HG03135 (cell line): ENCODE measurements at regions not wholly inside any gene's neighbourhood (a gene's known extent, or its start where the extent isn't known, plus 50 kb on each side); places are given as distances from the start of the nearest gene placed in this dataset.

Source experiments
- ATAC-seq: cut with Tn5 transposase; IDR thresholded peaks from one replicate; pipeline ENCODE4 v1.9.1; 2021; ENCODE audit warnings: mild to moderate bottlenecking, moderate library complexity; ENCODE audit not compliant: unreplicated experiment

GRCh38 chr4:164442180-164442579 is 311.8 kb upstream of the SMIM31 start:
- ATAC-seq = no peak

DNA sequence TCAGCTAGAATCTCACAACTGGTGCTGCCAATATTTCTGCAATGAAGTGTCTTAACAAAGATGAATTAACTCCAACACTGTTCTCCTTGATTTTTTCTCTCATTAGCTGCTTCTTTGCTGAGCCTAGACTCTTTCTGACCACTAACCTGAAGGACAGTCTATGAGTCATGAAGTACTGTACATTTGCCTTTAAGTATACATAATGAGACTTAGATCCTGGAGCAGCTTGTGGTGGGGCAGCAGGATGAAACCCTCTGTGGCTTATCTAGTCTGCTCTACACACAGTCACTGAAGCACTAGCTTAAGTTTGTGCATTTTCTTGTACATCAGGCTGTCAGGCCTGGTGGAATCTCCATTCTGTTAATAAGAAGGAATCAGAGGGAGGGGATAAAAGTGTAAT is 307.4 kb upstream of the SMIM31 start:
- no peak for ATAC-seq

DNA sequence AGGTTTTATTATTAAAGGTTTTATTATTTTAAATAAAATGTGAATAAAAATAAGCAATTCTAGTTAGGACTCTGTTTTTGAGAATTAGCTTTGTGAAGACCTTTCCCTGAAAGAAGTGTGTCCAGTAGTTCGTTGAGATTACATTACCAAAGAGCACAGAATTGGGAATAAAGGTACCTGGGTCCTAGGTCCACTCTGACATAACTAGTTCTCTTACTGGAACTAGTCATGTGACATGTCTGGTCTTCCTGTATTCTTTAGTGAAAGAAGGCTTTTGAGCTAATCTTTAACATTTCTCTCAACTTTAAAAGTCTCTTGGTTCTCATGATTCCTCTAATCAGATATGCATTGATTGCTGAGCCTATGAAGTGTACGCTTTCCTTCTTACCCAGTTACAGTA is 292.0 kb upstream of the SMIM31 start:
- ATAC-seq = no peak

GRCh38 chr4:164462471-164462870 is 291.5 kb upstream of the SMIM31 start:
- ATAC-seq = no peak

- ATAC-seq = no peak
Observed at GRCh38 chr4:164464313-164464712, 289.6 kb upstream of the SMIM31 start.

DNA sequence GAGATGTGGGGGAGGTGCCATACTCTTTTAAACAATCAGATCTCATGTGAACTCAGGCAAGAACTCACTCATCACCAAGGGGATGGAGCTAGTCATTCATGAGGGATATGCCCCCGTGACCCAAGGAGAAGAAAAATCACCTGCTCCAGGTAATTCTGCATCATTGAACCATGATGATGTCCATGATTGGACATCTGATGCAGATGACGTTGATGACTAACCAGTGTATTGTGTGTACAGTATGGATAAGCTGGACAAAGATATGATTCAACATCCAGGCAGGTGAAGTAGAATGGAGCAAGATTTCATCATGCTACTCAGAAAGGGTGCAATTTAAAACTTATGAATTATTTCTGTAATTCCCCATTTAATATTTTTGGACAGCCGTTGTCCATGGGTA is 286.4 kb upstream of the SMIM31 start:
- no peak for ATAC-seq

DNA sequence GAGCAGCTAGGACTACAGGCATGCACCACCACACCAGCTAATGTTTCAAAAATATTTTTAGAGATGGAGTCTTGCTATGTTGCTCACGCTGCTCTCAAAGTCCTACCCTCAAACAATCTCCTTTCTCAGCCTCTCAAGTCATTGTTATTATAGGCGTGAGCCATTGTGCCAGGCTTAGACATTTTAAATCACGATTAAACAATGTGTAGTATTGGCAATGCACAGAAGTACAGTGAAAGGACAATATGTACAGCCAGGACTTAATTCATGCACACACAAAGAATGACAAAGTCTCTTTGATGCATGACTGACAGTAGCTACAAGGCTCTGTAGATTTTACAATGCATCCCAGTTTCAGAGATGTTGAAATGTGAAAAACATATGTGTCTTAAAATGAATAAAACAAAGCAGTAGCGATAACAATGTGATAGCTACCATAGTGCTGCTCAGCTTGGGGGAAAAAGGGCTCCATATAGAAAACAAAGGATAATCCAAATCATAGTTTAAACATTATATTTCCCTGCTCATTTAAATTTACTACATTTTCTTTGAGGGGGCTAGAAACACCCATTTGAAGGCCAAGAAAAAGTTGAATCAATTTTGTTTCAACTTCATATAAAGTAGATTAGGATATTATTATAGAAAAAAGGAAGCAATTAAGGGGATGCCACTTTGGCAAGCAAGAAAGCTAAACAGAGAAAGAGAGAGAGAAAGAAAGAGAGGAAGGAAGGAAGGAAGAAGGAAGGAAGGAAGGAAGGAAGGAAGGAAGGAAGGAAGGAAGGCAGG is 272.4 kb upstream of the SMIM31 start:
- ATAC-seq = no peak

- no peak for ATAC-seq
Observed at GRCh38 chr4:164482092-164482404, 271.9 kb upstream of the SMIM31 start.

GRCh38 chr4:164482758-164483157 is 271.2 kb upstream of the SMIM31 start:
- ATAC-seq = no peak

GRCh38 chr4:164483711-164484110 is 270.2 kb upstream of the SMIM31 start:
- ATAC-seq = no peak

GRCh38 chr4:164484551-164484950 is 269.4 kb upstream of the SMIM31 start:
- ATAC-seq = no peak

DNA sequence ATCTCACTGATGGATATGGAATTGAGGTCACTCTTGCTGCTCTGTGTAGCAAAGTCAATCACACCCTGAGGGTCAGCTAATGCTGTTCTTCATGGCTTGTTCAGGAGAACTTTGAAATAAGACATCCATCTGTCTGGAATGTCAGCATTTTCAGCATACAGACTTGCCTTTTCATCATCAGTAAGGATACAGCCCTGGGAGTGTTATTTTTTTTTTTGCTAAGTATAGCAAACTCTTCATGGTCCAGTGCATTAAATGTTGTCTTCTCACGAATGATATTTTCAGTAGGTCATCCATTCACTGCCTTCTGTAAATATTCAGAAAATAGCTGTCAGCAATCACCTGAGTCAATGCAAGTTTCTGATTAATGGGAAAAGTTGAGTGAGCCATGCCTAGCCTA is 268.8 kb upstream of the SMIM31 start:
- ATAC-seq = no peak

DNA sequence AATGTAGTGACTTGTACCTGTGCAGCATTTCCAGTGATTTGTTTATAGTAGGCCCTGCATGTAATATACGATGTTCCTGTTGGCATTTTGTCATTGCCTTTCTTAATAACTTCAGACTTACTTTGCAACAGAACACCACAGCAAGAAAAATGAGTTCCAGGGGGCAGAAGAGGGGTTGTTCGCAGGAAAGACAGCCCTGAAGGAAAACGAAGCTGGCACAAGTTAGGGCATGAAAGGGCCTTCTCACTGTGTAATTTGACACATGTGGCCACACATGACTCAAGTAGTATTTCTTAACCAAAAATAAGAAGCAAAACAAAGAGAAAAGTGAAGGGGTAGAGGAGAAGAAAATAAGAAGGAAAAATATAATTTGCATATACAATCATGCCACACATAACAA is 265.8 kb upstream of the SMIM31 start:
- ATAC-seq = no peak

DNA sequence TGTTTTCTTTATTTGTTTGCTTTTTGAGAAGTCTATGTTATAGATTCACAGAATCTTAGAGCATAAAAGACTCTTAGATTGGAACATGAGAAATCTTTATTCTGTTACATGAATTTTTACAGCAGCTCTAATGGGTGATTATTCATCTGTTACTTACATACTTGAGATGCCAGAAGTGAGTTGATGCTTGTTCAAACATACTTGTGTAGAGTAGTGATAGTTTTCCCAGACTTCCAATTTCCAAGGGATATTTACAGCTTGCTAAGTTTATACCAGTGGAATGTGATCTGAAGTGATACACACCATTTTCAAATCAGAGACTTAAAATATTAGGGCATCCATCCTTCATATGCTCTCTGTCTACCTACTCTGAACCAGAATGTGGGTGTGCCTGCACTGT is 252.9 kb upstream of the SMIM31 start:
- ATAC-seq = no peak

GRCh38 chr4:164503874-164504273 is 250.1 kb upstream of the SMIM31 start:
- ATAC-seq = no peak

DNA sequence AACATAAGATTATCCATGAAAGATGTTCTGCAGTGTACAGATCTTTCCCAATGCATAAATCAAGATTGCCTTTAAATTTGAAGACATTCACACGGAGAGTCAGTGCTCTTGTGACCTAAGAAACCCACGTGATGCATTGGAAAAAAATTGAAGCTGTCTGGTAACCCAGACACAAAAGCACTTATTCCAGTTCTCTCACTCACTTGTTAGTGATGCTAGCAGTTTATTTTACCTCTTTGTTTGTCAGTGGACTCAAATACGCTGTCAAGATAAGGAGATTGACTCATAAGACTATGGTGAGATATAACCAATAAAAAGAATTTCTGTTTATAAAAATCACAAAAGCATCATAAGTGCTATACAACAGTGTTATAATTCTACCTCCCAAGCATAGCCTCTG is 245.8 kb upstream of the SMIM31 start:
- ATAC-seq = no peak

DNA sequence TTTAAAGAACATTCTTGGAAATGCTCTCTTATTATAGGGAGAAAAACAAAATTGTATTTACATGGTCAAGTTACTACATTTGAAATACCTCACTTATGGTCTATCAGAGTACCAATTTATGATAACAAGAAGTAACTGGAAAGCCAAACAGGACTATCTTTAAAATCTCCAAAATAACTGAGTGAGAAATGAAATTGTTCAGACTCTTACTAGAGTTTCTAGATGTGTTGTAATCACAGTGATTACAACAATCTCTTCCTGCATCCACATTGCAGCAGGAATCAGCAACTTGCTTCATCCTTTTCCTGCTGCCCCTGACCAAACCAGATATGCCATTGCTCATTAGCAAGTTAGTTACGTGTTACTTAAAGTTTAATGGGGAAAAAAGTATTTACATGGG is 245.2 kb upstream of the SMIM31 start:
- no peak for ATAC-seq

DNA sequence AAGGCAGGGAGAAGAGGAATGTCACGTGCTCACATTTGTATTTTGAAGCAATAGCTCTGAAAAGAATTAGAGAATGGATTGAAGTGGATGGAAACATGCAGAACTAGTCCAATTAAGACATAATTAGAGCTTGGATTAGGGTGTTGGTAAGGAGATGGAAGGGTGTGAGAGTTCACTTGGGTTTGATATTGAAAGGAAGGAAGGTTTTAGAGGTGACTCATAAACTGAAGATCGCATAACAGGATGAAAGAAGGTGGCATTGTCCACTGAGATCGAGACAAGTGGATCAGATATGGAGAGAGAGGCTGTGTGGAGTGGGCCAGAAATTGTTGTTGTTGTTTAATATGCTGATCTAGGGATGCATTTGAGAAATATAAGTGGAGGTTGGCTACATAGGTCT is 244.0 kb upstream of the SMIM31 start:
- no peak for ATAC-seq

- no peak for ATAC-seq
Observed at GRCh38 chr4:164512124-164512523, 241.8 kb upstream of the SMIM31 start.

DNA sequence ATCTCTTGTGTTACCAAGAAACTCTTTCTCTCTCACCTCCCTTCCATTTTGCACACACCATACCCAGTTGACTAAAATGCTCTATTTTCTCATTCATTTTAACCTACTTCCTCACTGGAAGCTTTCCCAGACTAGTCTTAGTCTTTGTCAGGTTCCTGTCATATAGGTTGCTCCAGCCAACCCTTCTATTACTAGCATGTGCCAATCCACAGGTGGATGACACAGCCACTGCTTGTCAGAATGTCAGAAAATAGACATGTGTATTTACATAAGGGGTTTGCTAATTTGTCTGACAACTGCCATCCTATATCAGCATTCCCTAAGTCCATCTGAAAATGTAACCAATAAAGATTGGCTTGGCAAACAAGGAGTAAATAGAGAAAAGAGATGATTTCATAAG is 239.2 kb upstream of the SMIM31 start:
- ATAC-seq = no peak

GRCh38 chr4:164524789-164525188 is 229.1 kb upstream of the SMIM31 start:
- no peak for ATAC-seq

DNA sequence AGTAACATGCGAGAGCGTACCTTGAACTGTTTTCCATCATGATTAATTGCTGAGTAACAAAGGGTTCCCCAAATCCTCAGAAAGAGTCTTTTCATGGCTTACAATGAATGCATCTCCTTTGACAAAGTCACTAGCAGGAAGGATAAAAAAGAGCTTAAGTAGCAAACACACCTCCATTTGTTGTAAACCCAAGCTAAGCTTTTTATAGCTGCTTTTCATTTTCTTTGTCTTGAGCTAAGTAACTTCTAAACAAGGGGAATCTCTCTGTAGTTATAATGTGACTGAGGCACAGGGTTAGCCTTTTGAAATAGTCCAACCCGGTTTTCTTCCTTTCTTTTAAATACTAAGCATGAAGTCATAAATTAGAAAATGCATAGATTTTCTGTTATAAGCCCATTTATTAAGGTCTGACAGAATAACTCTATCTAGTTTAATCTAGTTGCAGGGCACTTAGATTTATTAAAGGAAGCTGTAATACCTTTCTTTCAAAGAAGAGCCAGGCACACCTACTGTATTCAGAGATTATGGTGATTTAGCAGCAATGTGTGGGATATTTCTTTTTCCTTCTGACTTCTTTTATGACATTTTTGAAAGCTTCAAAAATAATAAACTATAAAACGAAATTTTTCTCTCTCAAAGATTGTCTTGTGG is 226.9 kb upstream of the SMIM31 start:
- no peak for ATAC-seq

DNA sequence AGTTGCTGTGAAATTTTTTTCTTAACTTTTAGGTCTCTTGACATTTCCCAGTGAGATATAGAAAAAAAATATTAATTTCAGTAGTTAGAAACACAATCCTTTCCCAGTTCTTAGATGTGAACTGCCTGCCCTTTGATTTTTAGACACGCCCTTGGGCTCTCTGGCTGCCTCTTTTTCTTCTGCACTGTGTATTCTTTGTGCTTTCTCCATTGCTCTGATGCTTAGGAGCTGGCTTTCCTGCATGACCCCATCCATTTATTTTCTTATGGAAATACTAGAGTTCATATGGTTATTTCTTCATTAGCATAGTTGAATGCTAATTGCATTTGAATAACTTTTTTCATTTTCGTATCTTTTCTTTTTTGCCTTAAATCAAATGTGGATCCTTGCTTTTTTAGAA is 224.9 kb upstream of the SMIM31 start:
- no peak for ATAC-seq
